ENCODE measurements at regions not wholly inside any gene's neighbourhood (a gene's known extent, or its start where the extent isn't known, plus 50 kb on each side); places are given as distances from the start of the nearest gene placed in this dataset.

DNA sequence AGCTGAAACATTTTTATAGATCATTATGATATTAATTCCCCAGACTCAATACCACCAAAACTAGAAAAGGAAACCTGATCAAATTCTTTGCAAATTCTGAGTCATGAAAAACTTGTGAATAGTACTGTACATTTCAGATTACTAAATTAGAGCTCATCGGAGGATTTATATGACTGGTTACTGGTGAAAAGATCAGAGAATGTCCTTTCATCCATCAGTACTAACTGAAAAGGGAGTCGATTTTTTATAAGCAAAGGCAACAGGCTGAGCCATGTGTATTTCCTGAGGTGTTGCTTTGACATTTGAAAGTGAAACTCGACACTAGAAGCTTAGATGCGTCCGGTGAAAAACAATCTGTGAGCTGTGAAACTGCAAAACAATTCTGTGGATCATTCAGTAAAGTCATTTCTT, 155.7 kb downstream of the TNFSF18 start:
- DNase-seq: no peak

DNA sequence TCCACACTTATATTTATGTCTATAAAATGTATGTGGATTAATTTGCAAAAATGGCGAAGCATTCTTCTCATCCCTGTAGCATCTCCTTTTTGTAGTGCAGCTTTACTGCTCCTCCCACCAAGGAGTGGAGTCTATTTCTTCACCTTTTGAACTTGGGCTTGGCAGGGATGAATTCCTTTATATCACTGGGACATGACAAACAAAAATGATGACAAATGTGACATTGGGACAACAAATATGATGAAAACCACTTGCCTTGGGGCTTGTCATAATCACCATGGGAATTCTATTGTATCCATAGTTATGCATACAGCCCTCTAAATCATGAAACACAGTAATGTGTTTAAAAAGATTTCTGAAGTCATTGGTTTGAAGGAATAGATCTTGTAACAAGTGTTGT, 155.0 kb downstream of the TNFSF18 start:
- no peak for DNase-seq

DNA sequence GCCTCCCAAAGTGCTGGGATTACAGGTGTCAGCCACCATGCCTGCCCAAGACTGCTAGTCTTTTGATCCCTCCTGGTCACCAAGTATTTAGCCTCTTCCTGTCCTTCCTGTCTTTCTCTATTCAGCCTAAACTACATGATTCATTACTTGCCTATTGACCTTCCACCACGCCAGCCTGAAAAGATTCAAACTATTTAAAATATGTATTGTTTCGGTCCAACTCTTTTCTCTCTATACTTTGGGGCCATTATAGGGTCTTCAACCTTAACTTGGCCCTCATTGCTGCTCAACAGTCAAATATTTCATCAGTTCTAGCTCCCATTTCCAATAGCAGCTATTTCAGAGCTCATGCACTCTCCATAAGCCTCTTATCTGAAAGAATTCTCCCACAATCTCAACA, 153.0 kb downstream of the TNFSF18 start:
- no peak for DNase-seq

DNA sequence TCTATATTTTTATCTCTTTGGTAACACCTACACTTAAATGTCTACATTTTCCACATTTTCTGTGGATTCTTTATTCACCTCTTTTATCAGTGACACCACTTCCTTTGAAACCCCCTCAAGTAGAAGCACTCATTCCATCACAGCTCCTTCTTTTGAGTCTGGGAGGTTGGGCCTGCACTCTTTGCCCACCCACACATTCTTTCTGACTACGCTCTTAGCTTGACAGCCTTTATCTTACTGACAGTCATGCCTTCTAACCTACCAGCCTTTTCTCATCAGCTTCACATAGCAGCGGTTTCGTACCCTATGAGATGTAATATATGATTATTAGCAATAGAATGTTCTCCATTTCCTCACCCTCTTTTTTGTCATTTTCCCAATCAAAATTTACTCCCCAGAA, 151.9 kb downstream of the TNFSF18 start:
- DNase-seq: no peak

DNA sequence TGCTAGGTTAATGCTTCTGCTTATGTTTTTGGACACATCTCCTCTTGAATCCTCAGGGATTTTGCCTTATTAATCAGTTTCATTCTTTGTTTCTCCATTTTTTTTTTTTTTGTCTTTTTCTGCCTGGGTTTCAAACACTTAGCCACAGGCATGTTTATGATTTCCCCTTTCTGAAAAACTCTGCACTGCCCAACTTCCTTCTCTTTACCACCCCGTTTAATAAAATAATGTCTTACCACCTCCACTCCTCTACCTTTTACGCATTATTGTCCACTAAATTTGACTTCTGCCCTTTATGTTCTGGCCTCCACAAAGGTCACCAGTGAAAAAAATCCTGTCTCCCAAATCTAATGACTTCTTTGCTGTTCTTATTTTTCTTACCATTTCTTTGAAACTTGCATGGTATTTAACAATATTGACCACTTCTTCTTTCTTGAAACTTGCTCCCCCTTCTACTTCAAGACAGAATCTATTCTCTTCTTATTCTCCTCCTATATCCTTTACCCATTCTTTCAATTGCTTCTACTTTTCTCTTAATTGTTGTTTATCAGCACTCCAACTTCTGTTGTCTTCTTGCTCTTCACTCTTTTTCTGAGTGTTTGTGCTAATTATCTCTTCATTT, 150.3 kb downstream of the TNFSF18 start:
- no peak for DNase-seq

DNA sequence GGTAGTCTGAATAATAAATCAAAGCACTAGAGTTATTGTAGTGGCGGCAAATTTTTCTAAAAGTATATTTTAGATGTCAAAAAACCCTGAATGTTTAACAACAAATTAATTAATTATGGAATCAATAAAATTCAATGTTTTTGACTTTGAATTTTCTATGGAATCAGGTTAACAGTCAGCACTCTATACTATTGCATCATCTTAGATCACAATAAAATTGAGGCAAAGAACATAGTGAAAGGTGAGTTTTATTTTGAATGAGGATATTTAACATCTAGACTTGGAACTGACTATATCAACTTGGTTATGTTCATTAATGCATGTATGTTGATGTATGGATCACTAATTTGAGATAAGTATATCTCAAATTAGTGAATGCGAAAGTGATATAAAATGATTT, 148.5 kb downstream of the TNFSF18 start:
- DNase-seq: no peak

DNA sequence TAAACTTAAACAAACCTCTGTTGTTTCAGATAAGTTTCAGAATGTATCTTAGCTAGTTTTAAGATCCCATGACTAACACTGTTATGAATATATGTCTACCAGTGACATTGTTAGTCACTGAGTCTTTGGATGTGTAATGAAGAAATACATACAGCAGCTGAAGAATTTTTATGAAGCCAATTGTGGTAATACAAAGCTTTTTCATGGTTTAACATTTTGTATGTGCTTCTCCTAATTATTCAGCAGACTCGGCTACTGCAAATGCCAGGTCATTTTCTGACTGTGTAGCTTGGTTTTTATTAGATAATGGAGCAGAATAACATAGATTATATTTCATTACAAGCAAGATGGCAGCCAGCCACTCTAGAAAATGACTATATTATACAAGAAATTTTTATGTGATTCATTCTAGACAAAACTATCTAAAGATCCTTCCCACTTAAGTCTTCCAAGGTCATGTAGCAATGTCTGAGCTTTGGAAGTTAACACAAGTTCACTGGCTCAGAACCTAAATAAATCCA, 147.8 kb downstream of the TNFSF18 start:
- no peak for DNase-seq

DNA sequence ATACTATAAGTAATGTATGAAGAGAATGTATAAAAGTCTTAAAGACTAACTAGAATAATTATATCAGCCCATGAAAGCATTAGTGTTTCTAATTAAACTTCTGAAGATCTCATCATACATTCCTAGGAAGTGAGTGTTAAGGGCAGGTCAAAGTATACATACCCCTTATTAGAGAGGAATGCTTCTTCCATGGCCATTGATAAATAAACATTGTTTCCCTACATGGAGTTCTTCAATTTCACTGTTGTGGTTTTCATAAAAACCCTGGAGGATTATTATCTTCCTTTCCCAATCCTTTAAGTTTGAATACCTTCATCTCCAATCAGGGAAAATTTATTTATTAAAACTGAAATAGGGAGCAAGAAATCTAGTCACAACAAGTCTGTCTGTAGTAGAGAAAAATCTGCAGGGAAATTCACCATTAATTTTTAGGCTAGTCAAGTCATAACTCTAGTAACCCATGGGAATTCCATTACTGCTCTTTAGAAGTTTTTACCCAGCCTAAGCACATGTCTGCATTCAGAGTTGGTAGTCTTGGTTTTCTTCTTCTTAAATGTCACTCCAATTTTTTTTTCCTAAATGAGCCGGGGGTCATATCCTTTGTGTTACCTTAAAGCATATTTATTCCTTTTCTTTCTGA, 147.0 kb downstream of the TNFSF18 start:
- DNase-seq: no peak

DNA sequence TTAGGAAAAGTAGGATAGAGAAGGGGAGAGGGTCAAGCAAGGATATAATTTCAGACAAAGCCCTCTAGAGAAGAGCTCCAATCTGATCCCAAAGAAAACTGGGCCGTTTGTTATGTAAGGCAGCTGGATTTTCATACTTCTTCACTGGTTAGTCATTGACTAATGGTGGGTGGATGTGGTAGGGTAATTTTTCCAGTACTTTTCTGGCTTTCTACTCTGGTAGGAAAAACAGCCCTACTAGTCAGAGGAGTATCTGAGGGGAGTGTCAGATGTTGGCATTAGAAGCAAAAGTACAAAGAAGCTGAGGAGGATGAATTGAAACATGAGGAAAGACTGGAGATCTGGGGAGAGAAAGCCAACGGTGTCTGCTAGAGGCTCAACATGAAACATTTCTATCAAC, 145.3 kb downstream of the TNFSF18 start:
- DNase-seq: no peak

DNA sequence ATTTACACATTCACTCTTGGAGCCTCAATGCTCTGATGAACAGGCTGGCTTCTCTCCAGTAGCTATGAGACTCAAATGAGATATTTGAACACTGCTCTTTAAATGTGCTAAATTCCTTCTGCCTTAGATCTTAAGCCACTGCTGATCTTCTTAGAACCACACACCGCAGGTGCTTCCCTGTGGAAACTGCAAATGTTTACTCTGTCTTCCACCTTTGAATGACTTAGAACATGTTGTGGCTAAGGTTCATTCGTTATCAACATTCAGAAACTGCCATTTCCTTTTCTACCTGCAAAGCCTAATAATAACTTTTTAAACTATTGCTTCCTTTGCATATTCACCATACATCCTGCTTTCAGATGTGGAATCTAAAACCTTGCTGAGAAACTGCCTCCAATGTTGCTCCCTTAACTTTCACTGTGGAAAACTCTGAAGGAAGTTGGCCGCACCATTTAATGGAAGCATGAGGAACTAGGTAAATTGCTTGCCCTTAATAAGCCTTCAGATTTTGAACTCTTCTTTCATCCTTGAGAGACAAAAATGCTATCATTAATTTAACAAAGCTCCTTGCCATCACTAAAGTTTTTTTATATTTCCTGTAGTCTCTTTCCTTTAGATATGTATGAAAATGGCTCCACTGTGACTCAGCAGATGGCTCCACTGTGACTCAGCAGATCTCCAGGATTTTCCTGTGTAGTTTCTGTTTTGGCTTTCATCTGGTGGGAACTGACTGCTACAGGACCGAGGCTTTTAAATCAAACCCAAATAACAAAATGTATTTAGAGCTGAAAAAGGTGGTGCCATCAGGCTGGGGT, 143.8 kb downstream of the TNFSF18 start:
- no peak for DNase-seq

DNA sequence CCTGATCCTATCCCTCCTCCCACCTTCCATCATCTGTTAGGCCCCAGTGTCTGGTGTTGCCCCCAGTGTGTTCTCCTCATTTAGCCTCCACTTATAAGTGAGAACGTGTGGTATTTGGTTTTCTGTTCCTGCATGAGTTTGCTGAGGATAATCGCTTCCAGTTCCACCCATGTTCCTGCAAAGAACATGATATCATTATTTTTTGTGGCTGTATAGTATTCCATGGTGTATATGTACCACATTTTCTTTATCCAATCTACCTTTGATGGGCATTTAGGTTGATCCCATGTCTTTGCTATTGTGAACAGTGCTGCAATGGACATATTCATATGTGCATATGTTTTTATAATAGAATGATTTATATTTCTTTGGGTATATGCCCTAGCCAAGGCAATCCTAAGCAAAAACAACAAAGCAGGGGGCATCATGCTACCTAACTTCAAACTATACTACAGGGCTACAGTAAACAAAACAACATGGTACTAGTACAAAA, 142.9 kb downstream of the TNFSF18 start:
- DNase-seq: no peak

DNA sequence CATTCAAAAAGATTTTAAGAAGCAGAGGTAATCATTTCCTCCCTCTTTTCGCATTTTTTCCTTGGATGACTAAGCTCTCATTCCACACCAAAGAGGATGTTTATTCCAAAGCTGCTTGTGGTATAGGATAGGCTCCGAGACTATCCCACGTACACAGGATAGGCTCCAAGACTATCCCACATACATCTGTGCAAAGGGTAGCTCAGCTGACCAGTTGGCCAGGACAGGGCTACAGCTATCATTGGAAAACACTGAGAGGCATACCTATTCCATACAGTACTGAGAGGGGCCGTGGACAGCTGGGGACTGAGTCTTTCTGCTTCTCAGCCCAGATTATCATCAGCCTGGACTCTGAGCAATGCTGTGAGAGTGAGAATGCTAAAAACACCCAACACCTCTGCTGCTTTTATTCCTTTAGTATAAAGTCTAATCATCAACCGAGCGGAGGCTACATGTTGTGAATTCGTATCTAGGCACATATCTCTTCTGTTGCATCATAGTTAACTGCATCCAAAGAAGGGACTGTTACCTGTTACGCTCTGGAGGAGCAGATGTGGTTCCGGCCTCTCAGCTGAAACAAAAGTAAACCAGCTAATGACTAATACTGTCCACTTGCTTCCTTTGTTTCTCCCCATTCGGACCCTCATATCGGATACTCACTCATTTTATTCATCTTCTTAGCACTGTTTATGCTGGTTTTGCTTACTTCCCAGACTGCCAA, 141.0 kb downstream of the TNFSF18 start:
- no peak for DNase-seq

DNA sequence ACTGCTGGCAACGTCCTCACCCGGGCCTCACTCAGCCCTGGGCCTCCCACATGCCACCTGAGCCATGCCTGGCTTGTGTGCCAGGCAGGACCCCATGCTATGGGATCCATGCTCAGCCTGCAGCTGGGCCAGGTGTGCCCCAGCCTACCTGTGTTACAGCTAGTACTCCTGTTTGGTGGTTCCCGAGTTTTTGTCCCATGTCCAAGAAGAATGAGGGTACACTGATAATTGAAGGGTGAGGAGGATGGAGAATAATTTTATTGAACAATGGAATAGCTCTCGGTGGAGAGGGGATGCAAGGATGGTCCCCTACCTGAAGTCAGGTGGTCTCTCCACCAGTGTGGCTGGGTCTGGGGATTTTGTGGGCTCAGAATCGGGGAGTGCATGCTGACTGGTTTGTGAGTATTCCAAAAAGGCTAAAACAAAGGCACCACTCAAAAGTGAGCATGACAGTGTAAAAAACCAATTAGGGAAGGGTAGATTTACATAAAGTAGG, 137.9 kb downstream of the TNFSF18 start:
- no peak for DNase-seq

DNA sequence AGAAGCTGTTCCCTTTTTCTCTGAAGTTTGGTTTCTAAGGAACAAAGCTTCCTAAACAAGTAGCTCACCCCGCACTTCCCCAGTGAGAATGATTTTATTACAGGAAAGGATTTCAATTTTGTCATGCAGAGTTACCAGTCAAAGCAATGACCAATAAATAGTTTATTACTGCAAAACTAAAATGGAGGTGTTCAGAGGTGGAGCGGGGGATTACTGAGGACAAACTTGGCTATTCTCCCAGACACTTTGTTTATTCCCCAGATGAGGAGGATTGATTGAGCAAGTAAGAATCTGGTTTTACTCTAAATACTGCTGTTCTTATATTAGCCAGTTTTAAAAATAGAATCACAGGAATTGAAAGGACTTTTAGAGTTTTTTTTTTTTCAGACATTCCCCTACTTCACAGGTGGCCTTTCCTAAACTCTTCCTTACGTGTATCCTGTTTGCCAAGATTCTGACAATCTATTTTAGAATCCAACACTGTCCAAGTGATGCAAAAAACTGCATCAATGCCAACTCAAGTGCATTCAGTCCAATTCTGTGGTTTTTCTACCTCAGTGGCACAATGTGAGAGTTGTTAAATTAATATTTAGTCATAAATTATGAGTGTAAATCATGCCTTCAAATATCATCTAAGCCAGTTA, 136.1 kb downstream of the TNFSF18 start:
- DNase-seq: no peak

DNA sequence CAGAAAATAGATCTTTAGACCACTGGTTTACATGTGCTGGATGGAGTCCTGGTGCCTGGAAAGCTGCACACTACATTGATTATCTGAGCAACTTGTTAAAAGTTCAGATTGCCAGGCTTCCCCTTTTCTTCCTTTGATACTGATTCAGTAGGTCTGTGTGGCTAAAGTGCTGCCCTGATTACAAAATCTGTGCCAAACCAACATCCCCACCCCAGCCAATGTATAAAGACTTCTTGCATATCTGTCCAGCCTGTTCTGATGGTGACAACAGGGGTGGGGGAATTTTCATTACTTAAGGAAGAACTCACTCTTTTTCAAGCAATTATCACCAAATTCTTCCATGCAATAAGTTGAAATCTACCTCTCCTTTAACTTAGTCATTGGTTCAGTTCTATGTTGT, 135.5 kb downstream of the TNFSF18 start:
- DNase-seq: no peak

DNA sequence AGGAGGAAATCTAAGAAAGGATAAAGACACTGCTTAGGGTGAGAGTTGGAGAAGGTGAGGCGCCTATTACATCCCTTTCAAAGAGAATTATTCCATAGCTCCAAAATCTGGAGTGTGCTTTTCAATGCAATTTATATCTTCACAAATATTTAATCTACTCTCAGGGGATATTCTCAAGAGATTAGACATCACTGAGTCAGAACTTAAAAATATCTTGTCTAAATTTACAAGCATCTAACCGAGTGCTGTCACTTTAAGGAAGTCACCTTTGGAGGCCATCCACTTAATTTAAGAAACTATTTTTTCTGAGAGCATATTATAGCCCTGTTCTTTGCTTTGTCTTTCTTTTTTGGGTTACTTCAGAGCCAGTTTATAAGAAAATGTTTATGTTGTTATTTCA, 134.6 kb downstream of the TNFSF18 start:
- no peak for DNase-seq

DNA sequence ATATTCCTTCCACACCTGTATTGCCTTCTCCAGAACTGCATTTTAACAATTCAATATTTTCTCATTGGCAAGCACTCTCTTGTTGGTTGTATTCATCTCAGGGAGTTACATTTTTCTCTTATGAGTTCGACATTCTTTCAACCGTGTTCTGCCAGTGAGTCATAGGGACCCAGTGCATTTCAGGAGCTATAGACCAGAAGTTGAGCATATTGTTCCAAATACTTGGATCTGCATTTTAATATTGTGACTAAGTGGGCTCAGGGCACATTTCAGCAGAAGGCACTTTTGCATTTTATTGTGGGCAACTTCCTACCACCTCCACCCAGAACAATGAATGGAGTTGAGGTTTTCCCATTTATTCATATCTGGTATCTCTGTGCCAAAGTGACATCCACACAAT, 132.8 kb downstream of the TNFSF18 start:
- no peak for DNase-seq

DNA sequence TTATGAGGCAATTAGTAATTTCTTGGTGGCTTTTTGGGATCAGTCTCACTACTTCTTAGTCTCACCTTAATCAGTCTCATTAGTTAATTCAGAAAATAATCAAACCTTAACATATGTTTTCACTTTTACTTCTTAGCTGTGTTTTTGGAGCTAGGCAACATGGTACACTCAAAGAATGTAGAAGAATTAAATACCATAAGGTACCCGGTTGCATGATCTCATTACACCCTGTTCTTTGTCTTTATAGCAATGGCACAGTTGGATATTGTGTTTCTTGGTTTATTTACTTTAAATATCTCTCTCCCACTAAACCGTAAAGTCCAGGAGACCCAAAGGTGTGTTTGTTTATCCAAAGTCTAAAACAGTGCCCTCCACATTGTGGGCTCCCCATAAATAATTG, 132.3 kb downstream of the TNFSF18 start:
- DNase-seq: no peak

DNA sequence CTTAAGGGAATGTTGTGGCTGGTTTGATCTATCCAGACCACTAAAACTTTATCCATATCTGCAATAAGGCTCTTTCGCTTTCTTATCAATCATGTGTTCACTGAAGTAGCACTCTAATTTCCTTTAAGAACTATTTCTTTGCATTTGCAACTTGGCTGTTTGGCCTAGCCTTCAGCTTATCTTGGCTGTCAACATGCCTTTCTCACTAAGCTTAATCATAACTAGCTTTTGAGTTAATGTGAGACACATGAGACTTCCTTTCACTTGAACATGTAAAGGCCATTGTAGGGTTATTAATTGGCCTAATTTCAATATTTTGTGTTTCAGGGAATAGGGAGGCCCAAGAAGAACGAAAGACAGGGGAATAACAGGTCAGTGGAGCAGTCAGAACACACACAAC, 124.7 kb downstream of the TNFSF18 start:
- DNase-seq: no peak

DNA sequence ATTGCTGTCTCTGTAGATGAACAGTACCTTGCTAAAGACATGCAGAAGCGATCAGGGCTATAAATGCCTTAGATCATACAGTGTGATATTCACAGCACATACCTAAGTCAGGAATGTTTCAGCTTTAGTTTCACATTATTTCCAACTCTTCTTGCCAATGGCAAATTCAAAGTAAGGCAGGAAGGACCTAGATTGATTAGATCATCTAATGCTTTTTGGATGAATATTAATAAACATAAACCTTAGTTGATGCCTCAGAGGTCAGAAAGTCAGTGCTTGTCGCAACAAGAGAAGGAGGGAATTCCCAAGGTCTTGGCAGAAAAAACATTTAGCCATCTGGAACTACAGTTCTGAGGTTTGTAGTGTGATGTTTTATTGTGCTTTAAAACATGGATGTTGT, 122.3 kb downstream of the TNFSF18 start:
- no peak for DNase-seq

DNA sequence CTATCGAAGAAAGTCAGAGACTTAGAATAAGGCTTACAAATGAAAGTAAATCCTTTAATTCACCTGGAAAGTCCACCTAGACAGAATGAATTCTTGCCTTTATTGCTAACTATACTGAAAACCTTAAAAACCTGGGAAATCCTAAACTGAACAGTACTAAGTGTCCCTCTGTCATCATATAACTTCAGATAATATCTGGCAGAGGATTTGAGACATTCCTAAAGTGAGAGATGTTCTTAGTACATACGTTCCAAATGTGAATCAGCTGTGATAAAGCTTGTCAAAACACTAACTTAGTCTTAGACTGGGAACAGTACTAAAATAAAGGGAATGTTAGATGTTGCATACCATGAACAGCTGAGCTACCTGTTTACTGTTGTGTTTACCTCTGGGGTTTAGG, 121.7 kb downstream of the TNFSF18 start:
- DNase-seq: no peak

DNA sequence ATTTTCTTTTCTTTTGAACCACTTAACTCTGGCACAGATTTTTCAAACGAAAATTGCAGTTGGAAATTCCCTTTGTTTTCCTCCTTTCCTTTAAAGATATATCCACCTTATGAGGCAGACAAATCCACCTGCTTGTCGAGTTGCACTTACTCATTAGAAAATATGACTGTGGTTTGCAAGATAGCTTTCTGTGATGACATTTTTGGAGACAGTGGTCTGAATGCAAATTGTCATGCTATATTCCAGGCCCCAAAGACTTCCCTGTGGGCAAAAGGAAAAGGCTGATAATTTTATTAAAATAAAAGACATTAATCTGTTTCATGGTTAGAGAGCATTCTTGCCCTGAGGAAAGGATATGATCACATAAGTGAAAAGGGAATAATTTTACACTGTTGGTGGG, 120.6 kb downstream of the TNFSF18 start:
- no peak for DNase-seq

DNA sequence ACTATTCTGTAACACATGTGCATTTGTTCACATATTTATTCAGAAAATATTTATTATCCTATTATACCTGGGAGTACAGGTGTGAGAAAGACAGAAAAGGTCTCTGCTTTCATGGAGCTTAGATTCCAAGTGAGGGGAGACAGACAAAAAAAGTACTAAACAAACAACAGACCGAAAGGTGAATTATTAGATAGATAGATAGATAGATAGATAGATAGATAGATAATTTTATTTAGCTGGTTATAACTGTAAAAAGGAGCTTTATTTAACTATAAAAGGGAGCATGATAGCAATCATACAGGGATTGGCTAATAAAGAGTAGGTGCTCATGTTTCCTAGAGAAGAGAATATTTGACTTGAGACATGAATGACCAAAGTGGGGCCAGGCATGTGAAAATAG, 119.4 kb downstream of the TNFSF18 start:
- no peak for DNase-seq
